GM18502 (cell line): ENCODE measurements at regions not wholly inside any gene's neighbourhood (a gene's known extent, or its start where the extent isn't known, plus 50 kb on each side); places are given as distances from the start of the nearest gene placed in this dataset.

Source experiments
- ATAC-seq: cut with Tn5 transposase; IDR thresholded peaks from one replicate; pipeline ENCODE4 v1.9.1; 2021; ENCODE audit warnings: mild to moderate bottlenecking; ENCODE audit not compliant: unreplicated experiment, poor library complexity

DNA sequence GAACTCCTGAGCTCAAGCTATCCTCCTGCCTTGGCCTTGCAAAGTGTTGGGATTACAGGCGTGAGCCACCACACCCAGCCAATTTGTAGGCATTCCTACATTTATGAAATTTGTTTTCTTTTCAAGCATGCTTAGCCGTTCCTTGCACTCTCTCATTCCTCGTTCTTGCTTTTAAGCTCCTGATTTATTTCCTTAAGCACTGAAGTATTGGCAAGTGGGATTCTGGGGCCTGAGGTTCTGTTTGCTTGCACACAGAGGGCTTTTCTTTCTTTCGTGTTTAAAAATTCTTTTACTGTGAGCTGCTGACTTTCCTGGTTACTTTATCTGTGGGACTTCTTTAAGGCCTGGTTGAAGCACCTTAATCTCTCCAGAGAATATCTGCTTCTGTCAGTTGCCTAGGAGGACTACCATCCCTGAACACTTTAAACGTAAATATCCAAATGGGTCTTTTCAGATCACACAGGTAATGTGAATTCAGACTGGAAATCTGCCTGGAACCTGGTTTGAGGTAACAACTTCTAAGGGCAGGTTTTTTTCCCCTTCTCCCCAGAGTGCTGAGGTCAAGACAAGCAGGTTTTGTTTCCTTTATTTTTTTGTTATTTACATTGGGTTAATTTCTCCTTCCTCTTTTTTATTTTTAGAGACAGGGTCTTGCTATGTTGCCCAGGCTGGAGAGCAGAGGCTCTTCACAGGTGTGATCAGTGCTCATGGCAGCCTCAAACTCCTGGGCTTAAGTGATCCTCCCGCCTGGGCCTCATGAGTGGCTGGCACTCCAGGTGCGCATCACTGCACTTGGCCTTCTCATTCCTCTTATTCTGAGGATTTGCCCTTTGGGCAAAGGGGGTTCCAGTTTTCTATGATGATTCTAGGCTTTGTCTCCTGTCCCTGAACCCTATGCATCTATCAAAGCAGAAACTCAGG is 102.9 kb downstream of the PFKFB3 start:
- ATAC-seq, result no peak

GRCh38 chr10:6306917-6307316 is 104.2 kb downstream of the PFKFB3 start:
- ATAC-seq, result no peak

DNA sequence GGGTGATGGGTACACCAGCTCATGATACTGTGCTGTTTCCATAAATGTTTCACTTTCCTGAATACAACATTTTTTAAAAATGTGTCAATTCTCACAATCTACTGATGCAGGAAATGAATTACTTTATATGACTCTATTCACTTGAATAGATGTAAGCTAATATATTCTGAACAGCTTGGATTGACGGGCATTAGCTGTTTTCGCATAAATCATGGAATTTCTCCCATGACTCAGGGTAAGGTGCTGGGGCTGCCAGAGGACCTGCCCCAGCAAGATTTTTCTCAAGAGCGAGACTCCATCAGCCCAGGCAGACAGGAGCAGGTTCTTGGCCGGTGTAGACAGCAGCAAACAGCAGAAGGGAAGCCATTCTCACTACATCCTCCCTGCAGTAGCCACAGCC is 107.1 kb downstream of the PFKFB3 start:
- no peak for ATAC-seq

GRCh38 chr10:6310977-6311376 is 108.2 kb downstream of the PFKFB3 start:
- ATAC-seq, result no peak

GRCh38 chr10:6311700-6312330 is 109.1 kb downstream of the PFKFB3 start:
- ATAC-seq, result no peak

- no peak for ATAC-seq
Measured at GRCh38 chr10:6312636-6313035, 109.9 kb downstream of the PFKFB3 start.

- no peak for ATAC-seq
Measured at GRCh38 chr10:6313111-6313895, 110.6 kb downstream of the PFKFB3 start.

- no peak for ATAC-seq
Measured at GRCh38 chr10:6314620-6315205, 112.0 kb downstream of the PFKFB3 start.

DNA sequence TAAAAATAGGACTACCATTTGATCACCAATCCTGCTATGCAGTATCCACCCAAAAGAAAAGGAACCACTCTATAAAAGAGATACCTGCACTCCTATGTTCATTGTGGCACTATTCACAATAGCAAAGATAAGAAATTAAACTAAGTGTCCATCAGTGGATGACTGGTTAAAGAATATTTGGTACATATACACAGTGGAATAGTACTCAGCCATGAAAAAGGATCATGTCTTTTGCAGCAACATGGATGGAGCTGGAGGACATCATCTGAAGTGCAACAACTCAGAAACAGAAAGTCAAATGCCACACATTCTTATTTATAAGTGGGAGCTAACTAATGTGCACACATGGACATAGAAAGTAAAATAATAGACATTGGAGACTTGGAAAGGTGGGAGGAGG is 116.4 kb downstream of the PFKFB3 start:
- ATAC-seq, result no peak

- ATAC-seq, result no peak
Measured at GRCh38 chr10:6320320-6321010, 117.7 kb downstream of the PFKFB3 start.

DNA sequence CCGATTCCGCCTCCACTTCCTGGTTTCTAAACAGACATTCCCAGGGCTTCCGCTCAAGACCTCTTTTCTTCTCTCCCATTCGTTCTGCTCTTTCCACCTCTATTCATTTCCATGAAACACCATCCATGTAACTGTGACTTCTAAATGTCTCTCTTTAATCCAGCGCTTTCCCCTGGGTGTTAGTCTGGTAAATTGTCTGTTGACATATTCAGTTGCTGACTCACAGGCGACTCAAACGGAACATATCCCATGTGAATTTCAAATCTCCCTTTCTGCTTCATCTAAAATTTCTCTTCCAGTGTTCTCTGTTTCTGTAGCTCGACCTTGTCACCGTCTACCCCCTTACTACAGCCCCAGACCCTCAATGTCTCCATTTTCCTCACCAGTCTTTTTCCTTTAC is 119.1 kb downstream of the PFKFB3 start:
- ATAC-seq, result no peak

GRCh38 chr10:6322805-6323204 is 120.1 kb downstream of the PFKFB3 start:
- ATAC-seq, result no peak

GRCh38 chr10:6327961-6328698 is 125.4 kb downstream of the PFKFB3 start:
- no peak for ATAC-seq

DNA sequence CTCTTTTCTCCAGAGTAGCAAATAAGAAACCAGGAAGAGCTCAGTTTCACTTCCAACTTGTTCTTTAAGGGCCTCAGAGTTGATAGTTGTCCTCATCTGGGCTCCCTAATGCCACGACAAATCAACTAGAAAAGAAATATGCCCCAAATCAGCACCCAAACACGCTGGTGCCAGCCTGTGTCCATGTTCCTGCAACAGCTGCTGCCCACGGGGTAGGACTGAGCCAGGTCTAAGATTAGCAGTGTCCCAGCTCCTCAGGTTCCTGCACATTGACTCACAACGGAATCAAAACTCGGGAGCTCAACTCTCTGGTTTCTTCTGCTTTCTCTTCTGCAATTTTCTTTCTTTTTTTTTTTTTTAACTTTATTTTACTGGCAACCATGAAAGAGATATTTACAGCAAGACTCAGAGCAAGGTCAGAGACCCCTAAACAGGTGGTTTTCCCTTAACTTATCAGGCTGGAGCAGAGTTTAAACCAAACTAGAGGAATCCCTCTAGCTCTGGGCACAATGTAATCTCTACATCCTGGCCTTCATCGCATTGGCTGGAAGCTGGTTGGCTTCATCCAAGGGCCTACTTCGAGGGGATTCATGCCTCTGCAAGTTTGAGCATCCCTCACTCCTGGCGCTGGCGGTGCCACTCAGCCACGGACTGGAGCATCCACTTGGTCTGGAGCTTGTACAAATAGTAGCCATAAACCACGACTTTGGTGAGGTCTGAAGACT is 126.1 kb downstream of the PFKFB3 start:
- no peak for ATAC-seq

DNA sequence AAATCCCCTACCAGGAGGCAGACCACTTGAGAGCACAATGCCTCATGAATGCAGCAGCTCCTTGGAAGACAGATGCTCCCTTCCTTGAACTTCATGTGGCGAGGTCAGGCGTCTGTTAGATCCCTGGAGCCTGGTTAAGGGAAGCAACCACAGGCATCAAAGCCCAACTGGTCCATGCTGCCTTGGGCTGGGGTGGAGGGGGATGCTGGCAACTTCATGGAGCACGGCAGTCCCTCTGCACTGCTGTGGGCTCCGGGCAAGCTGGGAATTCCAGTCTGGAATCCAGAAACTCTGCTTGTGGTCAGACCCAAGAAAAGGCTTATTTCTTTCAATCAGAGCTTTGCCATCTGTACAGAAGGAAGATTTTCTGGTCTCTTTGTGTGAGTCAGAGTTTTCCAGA is 130.4 kb downstream of the PFKFB3 start:
- no peak for ATAC-seq

DNA sequence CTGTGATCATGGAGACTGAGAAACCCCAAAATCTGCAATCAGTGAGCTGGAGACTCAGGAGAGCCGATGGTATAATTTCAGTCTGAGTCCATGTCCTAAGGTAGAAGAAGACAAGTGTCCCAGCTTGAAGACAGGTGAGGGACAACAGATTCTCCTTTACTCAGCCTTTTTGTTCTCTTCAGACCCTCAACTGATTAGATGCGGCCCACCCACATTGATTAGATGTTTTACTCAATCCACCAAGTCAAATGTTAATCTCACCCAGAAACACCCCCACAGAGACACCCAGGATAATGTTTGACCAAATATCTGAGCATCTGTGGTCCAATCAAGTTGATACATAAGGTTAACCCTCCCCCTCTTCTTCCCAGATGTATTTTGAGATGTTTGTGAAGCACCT is 131.2 kb downstream of the PFKFB3 start:
- ATAC-seq, result no peak

DNA sequence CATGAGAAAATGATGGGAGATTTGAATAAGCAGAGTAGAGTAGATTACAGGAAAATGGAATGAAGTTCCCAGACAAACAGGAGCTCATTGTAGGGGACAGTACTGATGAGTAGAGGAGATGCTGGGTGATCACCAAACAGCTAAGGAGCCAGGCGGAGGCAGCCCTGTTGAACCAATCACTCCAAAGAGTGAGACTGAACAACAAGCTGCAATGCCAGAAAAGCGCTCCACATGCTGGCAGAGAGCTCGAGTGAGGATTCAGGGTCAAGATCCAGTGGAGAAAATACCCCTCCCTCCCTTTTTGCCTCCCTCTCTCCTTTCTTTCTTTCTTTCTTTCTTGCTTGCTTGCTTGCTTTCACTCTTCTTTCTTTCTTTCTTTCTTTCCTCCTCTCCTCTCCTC is 133.3 kb downstream of the PFKFB3 start:
- no peak for ATAC-seq

DNA sequence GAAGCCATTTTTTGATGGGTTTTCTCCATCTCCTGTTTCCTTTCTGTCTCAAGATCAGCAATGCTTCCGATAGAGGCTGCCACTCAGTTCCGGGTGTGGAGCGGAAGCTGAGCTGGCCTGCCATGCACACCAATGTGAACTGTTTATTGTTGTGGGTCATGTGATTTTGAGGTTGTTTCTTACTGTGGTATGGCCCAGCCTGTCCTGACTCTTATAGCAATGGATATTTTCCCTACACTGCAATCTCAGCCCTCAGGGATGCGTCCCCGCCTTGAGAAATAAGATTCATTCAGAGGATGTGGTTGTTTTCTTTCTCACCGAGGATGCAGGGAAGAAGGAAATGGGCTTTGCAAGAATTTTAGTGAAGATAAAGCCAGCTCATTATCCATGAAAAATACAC is 134.7 kb downstream of the PFKFB3 start:
- no peak for ATAC-seq

- ATAC-seq, result no peak
Measured at GRCh38 chr10:6338361-6338760, 135.6 kb downstream of the PFKFB3 start.
